Hindlimb muscle (tissue), 1 donor: ENCODE measurements at regions not wholly inside any gene's neighbourhood (a gene's known extent, or its start where the extent isn't known, plus 50 kb on each side); places are given as distances from the start of the nearest gene placed in this dataset.

Experiments
- DNase-seq: peaks from one replicate; pipeline ENCODE4 v3.0.0-alpha.2; 2013

- DNase-seq: no peak
Measured at GRCh38 chr2:138177693-138178092, 213.4 kb downstream of the HNMT start.

- no peak for DNase-seq
Measured at GRCh38 chr2:138180692-138181386, 216.6 kb downstream of the HNMT start.

GRCh38 chr2:138182250-138182936 is 218.1 kb downstream of the HNMT start:
- DNase-seq: no peak

GRCh38 chr2:138182937-138183312 is 218.7 kb downstream of the HNMT start:
- peak; percentile 42 for DNase-seq

- DNase-seq: no peak
Measured at GRCh38 chr2:138183705-138184104, 219.4 kb downstream of the HNMT start.

- no peak for DNase-seq
Measured at GRCh38 chr2:138184428-138184827, 220.2 kb downstream of the HNMT start.

GRCh38 chr2:138185827-138186226 is 221.6 kb downstream of the HNMT start:
- no peak for DNase-seq

GRCh38 chr2:138187221-138187620 is 222.9 kb downstream of the HNMT start:
- DNase-seq: no peak

- no peak for DNase-seq
Measured at GRCh38 chr2:138190999-138191398, 226.7 kb downstream of the HNMT start.

GRCh38 chr2:138193416-138194213 is 229.3 kb downstream of the HNMT start:
- no peak for DNase-seq

- DNase-seq: no peak
Measured at GRCh38 chr2:138201286-138201685, 237.0 kb downstream of the HNMT start.

- no peak for DNase-seq
Measured at GRCh38 chr2:138202762-138203161, 238.5 kb downstream of the HNMT start.

- no peak for DNase-seq
Measured at GRCh38 chr2:138205281-138205680, 241.0 kb downstream of the HNMT start.

- DNase-seq: no peak
Measured at GRCh38 chr2:138207074-138207930, 243.0 kb downstream of the HNMT start.

- no peak for DNase-seq
Measured at GRCh38 chr2:138209009-138209408, 244.7 kb downstream of the HNMT start.

GRCh38 chr2:138210487-138210886 is 246.2 kb downstream of the HNMT start:
- no peak for DNase-seq

GRCh38 chr2:138212434-138212833 is 248.2 kb downstream of the HNMT start:
- no peak for DNase-seq

- DNase-seq: no peak
Measured at GRCh38 chr2:138213084-138213483, 248.8 kb downstream of the HNMT start.

- DNase-seq: no peak
Measured at GRCh38 chr2:138213624-138214023, 249.4 kb downstream of the HNMT start.

GRCh38 chr2:138215958-138216357 is 251.7 kb downstream of the HNMT start:
- DNase-seq: no peak

GRCh38 chr2:138217975-138218374 is 253.7 kb downstream of the HNMT start:
- no peak for DNase-seq

- no peak for DNase-seq
Measured at GRCh38 chr2:138218397-138218796, 254.1 kb downstream of the HNMT start.

- no peak for DNase-seq
Measured at GRCh38 chr2:138219961-138220360, 255.7 kb downstream of the HNMT start.
